BLaER1 (cell line): ENCODE measurements at regions not wholly inside any gene's neighbourhood (a gene's known extent, or its start where the extent isn't known, plus 50 kb on each side); places are given as distances from the start of the nearest gene placed in this dataset.

Experiments used
- H3K27ac ChIP-seq: shearing (Covaris generic); formaldehyde crosslinking; 2 replicates; pipeline ENCODE4 v1.8.1; 2022
- H3K27me3 ChIP-seq: shearing (Covaris generic); formaldehyde crosslinking; 2 replicates; pipeline ENCODE4 v1.8.1; 2022
- H3K36me3 ChIP-seq: shearing (Covaris generic); formaldehyde crosslinking; 2 replicates; pipeline ENCODE4 v1.8.1; 2022
- H3K4me1 ChIP-seq: shearing (Covaris generic); formaldehyde crosslinking; 2 replicates; pipeline ENCODE4 v1.8.1; 2022
- H3K4me2 ChIP-seq: shearing (Covaris generic); formaldehyde crosslinking; 2 replicates; pipeline ENCODE4 v1.8.1; 2022
- H3K4me3 ChIP-seq: shearing (Covaris generic); formaldehyde crosslinking; 2 replicates; pipeline ENCODE4 v1.8.1; 2022
- H3K9ac ChIP-seq: shearing (Covaris generic); formaldehyde crosslinking; 2 replicates; pipeline ENCODE4 v1.8.1; 2022
- H3K9me3 ChIP-seq: shearing (Covaris generic); formaldehyde crosslinking; 2 replicates; pipeline ENCODE4 v1.8.1; 2022
- H4K20me1 ChIP-seq: shearing (Covaris generic); formaldehyde crosslinking; 2 replicates; pipeline ENCODE4 v1.8.1; 2022
- Cebpa-rat ChIP-seq: shearing (Covaris generic); IDR thresholded peaks from 2 replicates; pipeline ENCODE4 v1.8.1; 2022

DNA sequence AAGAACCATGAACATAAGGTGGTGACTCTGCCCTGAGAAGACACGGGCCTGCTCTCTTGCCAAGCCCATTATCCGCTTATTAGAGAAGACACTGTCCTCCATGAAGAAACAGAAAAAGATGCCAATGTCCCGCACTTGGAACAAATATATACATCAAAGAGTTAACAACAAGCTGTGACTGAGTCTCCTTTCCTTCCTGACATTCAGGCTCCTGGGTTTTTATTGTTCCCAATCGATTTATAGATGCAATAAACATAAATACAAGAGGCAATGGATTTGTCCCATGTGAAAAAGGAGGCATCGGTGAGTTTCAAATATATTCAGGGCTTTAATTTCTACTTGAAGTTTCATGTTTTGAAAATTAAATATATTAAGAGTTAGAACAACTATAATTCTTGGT, 169.2 kb upstream of the CPEB2 start:
- no peak overlapping the region for H3K27ac ChIP-seq
- H3K4me2 ChIP-seq = no peak overlapping the region
- H3K9me3 ChIP-seq = no peaks in the 10 kb centered on the region
- no peak overlapping the region for H3K9ac ChIP-seq
- no peak for TF ChIP-seq Cebpa-rat
- H3K4me1 ChIP-seq = no peaks in the 10 kb centered on the region
- no peaks in the 10 kb centered on the region for H3K36me3 ChIP-seq
- no peak overlapping the region for H3K4me3 ChIP-seq
- H4K20me1 ChIP-seq = no peaks in the 10 kb centered on the region
- H3K27me3 ChIP-seq = no peaks in the 10 kb centered on the region

DNA sequence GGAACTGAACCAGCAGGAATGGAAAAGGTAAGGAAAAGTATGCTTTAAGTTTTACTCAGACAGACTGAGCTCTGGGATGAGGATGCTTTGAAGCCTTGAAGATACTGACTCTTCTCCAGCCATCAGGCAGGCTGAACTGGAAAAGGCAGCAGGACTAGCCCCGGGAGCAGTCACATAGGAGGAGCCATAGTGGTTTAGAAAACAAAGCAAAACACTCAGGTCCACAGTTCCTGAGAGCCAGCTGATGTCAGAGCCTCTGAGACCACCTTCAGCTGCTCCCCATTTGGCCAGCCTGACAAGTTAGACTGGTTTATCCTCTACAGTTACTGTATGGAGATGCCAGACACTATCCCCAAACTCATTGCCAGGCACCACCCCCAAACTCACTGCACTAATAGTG, 167.9 kb upstream of the CPEB2 start:
- H3K4me1 ChIP-seq = no peaks in the 10 kb centered on the region
- H3K27ac ChIP-seq = no peak overlapping the region
- H3K9me3 ChIP-seq = peaks cover 5% of the 10 kb centered on the region
- no peaks in the 10 kb centered on the region for H3K36me3 ChIP-seq
- no peak overlapping the region for H3K9ac ChIP-seq
- no peaks in the 10 kb centered on the region for H3K27me3 ChIP-seq
- H3K4me3 ChIP-seq = no peak overlapping the region
- no peak for TF ChIP-seq Cebpa-rat
- no peak overlapping the region for H3K4me2 ChIP-seq
- no peaks in the 10 kb centered on the region for H4K20me1 ChIP-seq

DNA sequence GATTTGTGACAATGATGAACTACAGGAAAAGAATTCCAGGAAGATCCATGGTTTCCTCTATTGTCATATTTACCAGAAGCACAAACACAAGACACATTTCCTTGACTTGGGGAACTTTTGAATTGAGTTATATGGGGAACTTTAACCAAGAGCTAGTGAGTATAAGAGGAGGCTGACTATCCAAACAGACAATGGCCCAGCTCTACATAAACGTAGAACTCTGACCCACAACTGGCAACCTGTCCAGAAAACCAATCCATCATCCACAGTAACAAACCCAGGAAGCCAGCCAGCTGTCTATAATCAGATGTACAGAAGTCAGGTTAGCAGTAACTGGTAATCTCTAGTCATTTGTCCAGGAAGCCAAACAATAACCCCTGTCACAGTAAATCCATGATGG, 167.0 kb upstream of the CPEB2 start:
- Histone ChIP-seq H4K20me1 (no peaks in the 10 kb centered on the region), H3K36me3 (no peaks in the 10 kb centered on the region), H3K4me1 (no peaks in the 10 kb centered on the region), H3K4me3 (no peak overlapping the region), H3K9me3 (peaks cover 6% of the 10 kb centered on the region), H3K9ac (no peak overlapping the region), H3K4me2 (no peak overlapping the region), H3K27me3 (no peaks in the 10 kb centered on the region), H3K27ac (no peak overlapping the region)
- no peak for TF ChIP-seq Cebpa-rat

GRCh38 chr4:14835708-14836425, 166.4 kb upstream of the CPEB2 start:
- Histone ChIP-seq H3K4me3 (no peak overlapping the region), H3K4me1 (no peaks in the 10 kb centered on the region), H3K4me2 (no peak overlapping the region), H4K20me1 (no peaks in the 10 kb centered on the region), H3K9me3 (peaks cover 6% of the 10 kb centered on the region), H3K9ac (no peak overlapping the region), H3K36me3 (no peaks in the 10 kb centered on the region), H3K27ac (no peak overlapping the region), H3K27me3 (no peaks in the 10 kb centered on the region)
- TF ChIP-seq Cebpa-rat = no peak

GRCh38 chr4:14837860-14838259, 164.4 kb upstream of the CPEB2 start:
- no peaks in the 10 kb centered on the region for H3K36me3 ChIP-seq
- no peak overlapping the region for H3K4me3 ChIP-seq
- no peaks in the 10 kb centered on the region for H3K27me3 ChIP-seq
- H3K9me3 ChIP-seq = peaks cover 6% of the 10 kb centered on the region
- TF ChIP-seq Cebpa-rat = no peak
- H3K4me2 ChIP-seq = no peak overlapping the region
- no peak overlapping the region for H3K9ac ChIP-seq
- no peaks in the 10 kb centered on the region for H4K20me1 ChIP-seq
- H3K4me1 ChIP-seq = no peaks in the 10 kb centered on the region
- no peak overlapping the region for H3K27ac ChIP-seq

DNA sequence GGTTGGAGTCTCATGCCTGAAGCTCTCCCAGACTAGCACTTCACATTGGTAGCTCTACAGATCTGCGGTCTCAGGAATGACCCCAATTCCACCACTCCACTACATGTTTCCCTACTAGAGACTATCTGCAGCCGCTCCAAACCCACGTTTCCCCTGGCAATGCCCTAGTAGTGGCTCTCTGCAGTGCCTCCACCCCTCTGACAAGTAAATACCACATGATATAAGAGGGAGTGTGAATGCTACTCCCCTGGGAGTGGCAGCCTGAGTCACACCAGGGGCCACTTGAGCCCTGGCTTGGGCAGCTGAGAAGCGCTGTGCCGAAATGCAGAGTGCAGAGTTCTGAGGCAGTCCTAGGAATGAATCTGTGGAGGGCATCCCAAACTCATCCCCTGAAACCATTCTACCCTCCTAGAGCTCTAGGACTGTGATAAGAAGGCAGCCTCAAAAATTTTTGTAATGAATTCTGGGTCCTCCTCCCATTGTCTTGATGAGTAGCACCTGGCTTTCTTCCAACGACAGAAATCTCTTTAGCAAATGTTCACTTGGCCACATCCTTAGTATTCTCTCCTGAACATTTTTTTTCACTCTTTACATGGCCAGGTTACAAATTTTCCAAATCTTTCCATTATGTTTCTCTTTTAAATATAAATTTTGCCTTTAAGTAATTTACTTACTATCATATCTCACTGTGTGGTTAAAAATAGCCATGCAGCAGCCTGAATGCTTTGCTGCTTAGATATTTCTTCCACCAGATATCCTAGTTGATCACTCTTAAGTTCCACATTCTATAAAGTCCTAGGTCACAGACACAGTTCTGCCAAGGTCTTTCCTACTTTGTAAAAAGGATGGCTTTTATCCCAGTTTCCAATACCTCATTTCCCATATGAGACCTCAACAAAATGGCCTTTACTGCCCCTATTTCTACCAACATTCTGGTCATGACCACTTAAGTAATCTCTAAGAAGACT, 160.2 kb upstream of the CPEB2 start:
- Histone ChIP-seq H3K4me2 (no peak overlapping the region), H4K20me1 (no peaks in the 10 kb centered on the region), H3K9ac (no peak overlapping the region), H3K27me3 (no peaks in the 10 kb centered on the region), H3K4me3 (no peak overlapping the region), H3K36me3 (no peaks in the 10 kb centered on the region), H3K9me3 (peaks cover 6% of the 10 kb centered on the region), H3K4me1 (no peaks in the 10 kb centered on the region), H3K27ac (no peak overlapping the region)
- no peak for TF ChIP-seq Cebpa-rat

DNA sequence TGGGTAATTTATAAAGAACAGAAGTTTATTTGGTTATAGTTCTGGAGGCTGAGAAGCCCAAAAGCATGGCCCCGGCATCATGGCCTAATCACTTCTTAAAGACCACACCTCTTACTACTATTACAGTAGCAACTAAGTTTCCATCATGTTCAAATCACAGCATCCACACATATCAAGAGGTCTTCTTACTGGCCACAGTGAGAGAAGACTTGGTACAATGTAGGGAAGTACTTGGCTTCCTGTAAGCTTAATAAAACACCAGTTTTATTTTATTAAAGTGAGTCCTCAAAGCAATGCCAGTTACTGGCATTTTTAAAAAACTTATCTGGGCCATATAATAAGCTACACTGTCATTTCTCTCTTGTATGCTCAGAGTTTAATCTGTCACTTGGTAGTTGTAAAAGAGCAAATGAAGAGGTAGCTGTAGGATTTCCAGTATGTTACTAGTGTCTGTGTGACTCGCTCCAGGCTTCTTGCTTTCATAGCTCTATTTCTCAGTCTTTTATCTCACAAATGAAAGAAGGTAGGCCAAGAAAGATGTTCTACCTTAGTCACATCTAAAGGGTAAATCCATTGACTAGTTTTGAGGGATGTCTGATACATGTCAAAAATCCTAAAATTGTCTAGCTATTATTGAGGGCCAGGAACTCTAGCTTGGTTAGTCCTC, 159.2 kb upstream of the CPEB2 start:
- no peak for TF ChIP-seq Cebpa-rat
- Histone ChIP-seq H3K9me3 (peaks cover 6% of the 10 kb centered on the region), H3K27ac (no peak overlapping the region), H3K9ac (no peak overlapping the region), H3K27me3 (no peaks in the 10 kb centered on the region), H3K36me3 (no peaks in the 10 kb centered on the region), H3K4me2 (no peak overlapping the region), H3K4me3 (no peak overlapping the region), H4K20me1 (no peaks in the 10 kb centered on the region), H3K4me1 (peaks cover 4% of the 10 kb centered on the region; the same call in 1 of the 2 replicates)

- Histone ChIP-seq H3K4me3 (no peak overlapping the region), H3K4me1 (peaks cover 5% of the 10 kb centered on the region; the same call in 1 of the 2 replicates)
- TF ChIP-seq Cebpa-rat = no peak
These were observed 158.2 kb upstream of the CPEB2 start for GRCh38 chr4:14844061-14844460.

DNA sequence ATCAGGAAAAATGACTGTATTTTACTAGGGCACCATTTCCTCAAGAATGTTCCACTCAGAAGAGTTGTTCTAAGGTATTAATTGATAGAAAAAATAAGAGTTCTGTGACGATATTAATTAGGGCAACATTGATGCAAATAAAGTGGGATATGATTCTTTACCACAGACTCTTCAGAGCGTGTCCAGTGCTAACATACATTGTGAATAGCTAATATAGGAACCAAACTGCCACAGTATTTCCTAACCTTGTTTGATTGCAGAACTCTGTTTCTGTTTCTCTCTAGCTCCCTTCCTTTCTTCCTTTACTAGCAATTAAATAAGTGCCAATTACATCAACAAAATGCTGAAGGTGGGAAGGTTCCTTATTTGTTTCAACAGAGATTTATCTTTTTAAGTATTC, 154.1 kb upstream of the CPEB2 start:
- no peaks in the 10 kb centered on the region for H3K9me3 ChIP-seq
- no peaks in the 10 kb centered on the region for H3K27me3 ChIP-seq
- H4K20me1 ChIP-seq = no peaks in the 10 kb centered on the region
- H3K4me1 ChIP-seq = peaks cover 5% of the 10 kb centered on the region; the same call in 1 of the 2 replicates
- no peak overlapping the region for H3K4me2 ChIP-seq
- no peak for TF ChIP-seq Cebpa-rat
- no peak overlapping the region for H3K4me3 ChIP-seq
- H3K27ac ChIP-seq = no peak overlapping the region
- no peak overlapping the region for H3K9ac ChIP-seq
- H3K36me3 ChIP-seq = no peaks in the 10 kb centered on the region

More at GRCh38 chr4:14844061-14844460, 158.2 kb upstream of the CPEB2 start:
- Histone ChIP-seq H3K27ac (no peak overlapping the region), H3K9ac (no peak overlapping the region), H3K9me3 (peaks cover 4% of the 10 kb centered on the region), H3K27me3 (no peaks in the 10 kb centered on the region), H3K36me3 (no peaks in the 10 kb centered on the region), H4K20me1 (no peaks in the 10 kb centered on the region), H3K4me2 (no peak overlapping the region)
